Midbrain (tissue), 1 donor: ENCODE measurements at regions not wholly inside any gene's neighbourhood (a gene's known extent, or its start where the extent isn't known, plus 50 kb on each side); places are given as distances from the start of the nearest gene placed in this dataset.

ENCODE experiments used
- DNase-seq: peaks from one replicate; lab custom pipeline; 2025; lab: John Stamatoyannopoulos, UW

DNA sequence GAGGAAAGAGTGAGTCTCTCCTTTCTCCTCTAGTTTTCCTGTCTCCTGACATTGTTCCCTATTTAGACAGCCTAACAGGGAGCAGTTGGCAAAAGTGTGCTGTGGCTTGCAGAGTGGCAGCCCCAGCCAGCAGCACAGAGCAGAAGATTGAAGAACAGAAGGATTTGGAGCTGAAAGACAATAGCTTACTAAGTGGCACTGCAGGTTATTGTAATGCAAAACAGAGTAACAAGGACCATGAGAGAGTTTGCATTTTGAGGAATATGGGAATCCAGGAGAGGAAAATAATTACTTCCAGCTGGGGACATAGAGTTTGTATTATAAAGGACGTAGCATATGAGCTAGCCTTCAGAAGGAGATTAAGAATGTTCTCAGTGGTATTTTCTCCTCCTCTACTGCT lies 342.4 kb downstream of the AKAIN1 start:
- DNase-seq: no peak

GRCh38 chr18:4851301-4851976 lies 345.6 kb downstream of the AKAIN1 start:
- DNase-seq: no peak

GRCh38 chr18:4847056-4847455 lies 350.0 kb downstream of the AKAIN1 start:
- no peak for DNase-seq

DNA sequence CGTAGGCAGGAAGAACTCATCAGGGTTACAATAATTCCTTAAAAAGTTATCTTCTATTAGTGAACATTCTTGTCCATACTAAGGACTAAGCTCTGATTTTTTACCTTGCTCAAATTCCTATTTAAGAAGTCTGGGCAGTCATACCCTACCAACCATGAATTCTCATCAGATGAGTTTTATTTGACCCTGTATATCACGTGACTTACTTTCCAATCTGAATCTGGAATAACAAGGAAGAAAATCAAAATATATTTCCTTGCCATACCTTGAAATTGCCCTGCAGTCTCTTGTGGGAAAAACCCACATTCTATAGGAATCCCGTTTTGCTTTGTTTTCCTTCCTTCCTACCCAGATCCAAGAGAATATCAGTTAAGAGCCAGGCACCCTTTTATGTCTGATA lies 352.7 kb downstream of the AKAIN1 start:
- no peak for DNase-seq

GRCh38 chr18:4843771-4844170 lies 353.3 kb downstream of the AKAIN1 start:
- no peak for DNase-seq

DNA sequence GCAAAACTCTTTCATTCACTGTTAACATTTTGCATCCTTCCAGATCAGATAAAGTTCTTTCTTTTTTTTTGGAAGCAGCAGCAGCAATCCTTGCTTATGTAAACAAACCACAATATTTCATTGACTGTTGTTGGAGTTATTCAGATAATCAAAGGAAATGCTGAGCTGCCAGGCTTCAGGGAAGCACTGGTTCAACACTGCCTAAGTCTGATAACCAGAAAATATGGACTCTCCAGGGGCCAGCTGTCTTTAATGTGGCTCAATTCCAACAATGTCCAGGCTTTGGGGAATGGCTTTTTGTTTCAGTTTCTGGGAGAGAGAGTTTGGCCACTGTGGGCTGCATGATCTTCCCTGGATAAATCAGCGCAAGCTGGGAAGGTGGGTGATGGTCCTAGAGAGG lies 354.3 kb downstream of the AKAIN1 start:
- no peak for DNase-seq

- no peak for DNase-seq
Measured at GRCh38 chr18:4842287-4842686, 354.8 kb downstream of the AKAIN1 start.

DNA sequence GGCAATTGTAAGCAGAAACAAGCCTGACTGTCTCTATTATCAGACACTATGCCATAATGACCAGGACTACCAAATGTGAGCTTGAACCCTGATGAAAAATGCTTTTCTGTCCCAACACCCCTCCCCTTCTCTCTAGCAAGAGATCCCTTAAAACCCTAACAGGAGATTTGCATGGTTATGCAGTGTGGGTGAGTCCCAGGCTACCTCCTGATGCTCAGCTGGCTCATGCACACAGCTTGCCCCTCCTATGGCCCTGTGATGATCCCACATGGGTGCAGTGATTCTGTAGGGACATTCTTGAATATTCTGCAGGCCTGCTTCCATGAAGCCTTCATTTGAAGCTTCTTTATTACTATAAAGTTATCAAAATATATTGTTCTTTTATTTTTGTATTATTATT lies 357.4 kb downstream of the AKAIN1 start:
- DNase-seq: no peak

- no peak for DNase-seq
Measured at GRCh38 chr18:4836141-4836540, 360.9 kb downstream of the AKAIN1 start.

- no peak for DNase-seq
Measured at GRCh38 chr18:4831791-4832375, 365.2 kb downstream of the AKAIN1 start.

DNA sequence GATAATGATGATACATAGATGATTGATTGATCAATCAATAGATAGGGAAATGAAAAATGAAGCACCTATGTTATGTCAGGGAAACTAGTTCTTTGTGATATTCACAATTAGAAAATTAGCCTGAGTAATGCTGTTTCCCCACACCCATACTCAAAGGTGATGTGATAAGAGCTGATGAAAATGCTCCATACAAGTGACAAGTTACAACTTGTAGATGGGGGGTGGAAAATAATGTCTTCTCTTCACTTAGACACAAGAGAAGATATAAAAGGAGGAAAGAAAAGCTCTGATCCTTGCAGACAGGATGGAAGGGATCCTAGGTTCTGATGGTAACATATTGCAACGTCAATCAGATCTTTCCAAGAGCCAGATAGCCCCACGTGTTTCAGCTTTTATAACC lies 365.9 kb downstream of the AKAIN1 start:
- DNase-seq: no peak

DNA sequence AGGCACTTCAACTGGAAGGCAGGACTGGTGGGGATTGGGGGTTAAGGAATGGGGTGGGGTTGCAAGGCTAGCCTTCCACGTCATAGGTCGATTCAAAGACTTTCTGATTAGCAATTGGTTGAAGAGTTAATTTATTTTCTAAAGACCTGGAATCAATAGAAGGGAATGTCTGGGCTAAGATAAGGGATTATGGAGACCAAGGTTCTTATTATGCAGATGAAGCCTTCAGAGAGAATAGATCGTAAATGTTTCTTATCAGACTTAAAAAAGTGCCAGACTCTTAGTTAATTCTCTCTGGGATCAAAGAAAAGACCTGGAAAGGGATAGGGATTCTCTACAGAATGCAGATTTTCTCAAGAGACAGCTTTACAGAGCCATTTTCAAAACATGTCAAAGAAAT lies 368.0 kb upstream of the DLGAP1 start:
- DNase-seq: no peak

GRCh38 chr18:4821801-4822200 lies 366.7 kb upstream of the DLGAP1 start:
- DNase-seq: no peak

DNA sequence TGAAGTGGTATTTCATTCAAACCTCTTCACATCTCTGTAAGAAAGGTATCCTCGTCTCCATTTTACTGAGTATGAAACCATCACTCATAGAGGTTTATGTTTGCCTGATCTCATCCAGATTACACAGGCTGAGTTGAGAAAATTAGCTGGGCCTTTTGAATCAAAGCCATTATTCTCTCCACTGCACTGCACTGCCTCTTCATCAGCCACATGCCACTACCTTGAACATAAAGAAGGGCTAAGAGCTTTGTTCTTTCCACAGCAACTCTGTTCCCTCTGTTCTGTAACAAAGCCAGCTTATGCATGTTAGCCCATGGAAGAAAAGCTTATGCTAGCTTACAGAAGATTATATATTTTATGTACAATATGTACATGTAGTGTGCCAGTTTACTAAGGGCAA lies 362.6 kb upstream of the DLGAP1 start:
- no peak for DNase-seq

- no peak for DNase-seq
Measured at GRCh38 chr18:4813708-4814107, 358.6 kb upstream of the DLGAP1 start.

GRCh38 chr18:4808891-4809290 lies 353.8 kb upstream of the DLGAP1 start:
- no peak for DNase-seq

DNA sequence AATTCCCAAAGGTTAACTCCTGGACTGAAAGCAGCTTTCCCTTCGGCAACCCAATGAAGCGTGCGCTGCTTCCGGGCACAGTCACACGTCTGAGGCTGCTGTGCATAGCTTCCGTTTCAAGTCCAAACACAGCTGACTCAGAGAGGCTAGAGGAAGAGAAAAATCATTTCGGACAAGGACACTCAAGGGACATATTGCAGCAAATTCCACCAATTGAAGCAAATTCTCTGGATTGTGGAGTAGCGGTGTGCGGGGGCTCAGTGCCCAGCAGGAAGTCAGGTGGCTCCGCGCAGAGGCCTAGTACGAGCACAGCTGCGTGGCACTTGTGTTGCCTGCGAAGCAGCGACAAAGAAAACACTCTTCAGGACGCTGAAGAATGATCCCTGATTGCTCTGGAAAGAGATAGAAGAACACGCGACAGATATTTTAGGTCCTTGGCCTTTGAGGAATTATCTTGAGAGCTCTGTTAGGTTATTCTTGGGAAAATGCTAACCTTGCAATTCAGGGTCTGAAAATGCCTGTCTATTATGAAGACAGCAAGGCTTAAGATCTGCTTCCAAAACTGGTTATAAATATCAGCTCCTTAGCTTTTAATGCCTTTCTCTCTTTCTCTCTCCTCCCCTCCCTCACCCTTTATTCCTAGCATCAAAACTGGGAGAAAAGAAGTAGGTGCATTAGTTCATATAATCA lies 352.6 kb upstream of the DLGAP1 start:
- DNase-seq: no peak

DNA sequence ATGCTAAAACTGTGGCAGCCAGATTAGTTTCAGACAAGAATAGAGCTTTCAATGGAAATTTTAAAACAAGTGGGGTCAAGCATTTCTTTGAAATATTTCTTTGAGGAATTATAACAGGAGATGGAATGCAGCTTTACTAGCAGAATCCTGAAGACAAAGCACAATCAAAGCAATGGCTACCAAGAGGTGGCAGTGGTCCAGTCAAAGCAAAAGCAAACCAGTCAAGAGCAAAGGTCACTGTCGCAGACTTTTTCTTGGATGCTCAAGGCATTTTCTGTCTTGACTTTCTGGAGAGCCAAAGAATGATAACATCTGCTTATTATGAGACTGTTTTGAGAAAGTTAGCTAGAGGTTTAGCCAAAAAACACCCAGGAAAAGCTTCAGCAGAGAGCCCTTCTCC lies 351.2 kb upstream of the DLGAP1 start:
- DNase-seq: no peak

DNA sequence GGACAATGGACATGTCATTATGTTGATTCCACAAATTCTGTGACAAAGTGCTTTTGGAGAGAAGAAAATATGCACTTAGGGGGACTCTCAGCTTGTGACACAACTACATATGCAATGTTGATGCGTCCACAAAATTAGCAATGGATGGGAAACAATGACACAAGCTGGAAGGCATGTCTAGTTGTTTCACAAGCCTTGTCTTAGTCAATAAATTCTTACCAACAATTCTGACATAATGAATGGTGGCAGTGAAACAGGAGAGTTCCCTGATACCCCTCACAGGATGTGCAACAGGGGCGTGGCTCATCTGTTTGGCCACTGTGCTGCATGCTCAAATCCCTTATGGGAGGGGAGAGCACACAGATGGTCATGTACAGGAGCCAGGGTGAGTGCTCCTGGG lies 347.2 kb upstream of the DLGAP1 start:
- no peak for DNase-seq

DNA sequence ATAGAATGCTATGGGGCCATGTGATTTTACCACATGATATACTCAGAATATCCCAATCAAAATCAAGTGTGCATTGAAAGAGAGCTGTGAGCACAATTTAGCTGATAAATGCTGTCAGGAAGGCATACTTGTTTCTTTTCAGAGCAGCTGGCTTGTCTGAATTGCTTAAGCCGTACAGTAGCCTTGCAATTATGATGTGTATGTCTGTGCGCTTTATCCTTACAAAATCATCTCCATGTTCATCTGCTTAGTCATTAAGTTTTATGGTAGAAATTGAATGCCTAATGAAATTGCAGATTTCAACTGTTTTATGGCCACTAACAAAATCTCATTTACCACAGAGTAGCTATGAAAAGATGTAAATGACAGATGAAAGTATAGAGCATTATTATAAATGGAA lies 346.0 kb upstream of the DLGAP1 start:
- DNase-seq: no peak

- DNase-seq: no peak
Measured at GRCh38 chr18:4797002-4797685, 342.0 kb upstream of the DLGAP1 start.

- DNase-seq: no peak
Measured at GRCh38 chr18:4789506-4789905, 334.4 kb upstream of the DLGAP1 start.

- DNase-seq: no peak
Measured at GRCh38 chr18:4781873-4782272, 326.8 kb upstream of the DLGAP1 start.
